GM12878 (cell line): ENCODE measurements at regions not wholly inside any gene's neighbourhood (a gene's known extent, or its start where the extent isn't known, plus 50 kb on each side); places are given as distances from the start of the nearest gene placed in this dataset.

Experiments used
- CEBPB ChIP-seq, 2 experiments: fragments of 150-350 bp in 1 of 2; IDR thresholded peaks; 2 replicates each; pipeline ENCODE4 v1.6.1; 2012 to 2014; ENCODE audit warnings: low read depth in 2 of 2, low read length in 2 of 2, borderline replicate concordance in 1 of 2, inconsistent platforms in 1 of 2
- EED ChIP-seq: sonication (generic); IDR thresholded peaks from 2 replicates; pipeline ENCODE4 v1.6.1; 2016; ENCODE audit warnings: antibody characterized with exemption, low read depth
- GATAD2B ChIP-seq: fragments of 450-650 bp; conservative IDR thresholded peaks from 2 replicates; pipeline ENCODE4 v1.6.1; 2017; ENCODE audit warnings: low read depth, mild to moderate bottlenecking, moderate library complexity
- POLR2A ChIP-seq: IDR thresholded peaks from 2 replicates; pipeline ENCODE4 v1.6.1; 2011; ENCODE audit warnings: low read depth, mild to moderate bottlenecking, low read length
- SMC3 ChIP-seq: IDR thresholded peaks from 2 replicates; pipeline ENCODE4 v1.6.1; 2011; ENCODE audit warnings: low read length, improper control_type of control experiment, borderline replicate concordance
- SPI1 ChIP-seq: IDR thresholded peaks from 2 replicates; pipeline ENCODE4 v1.6.1; 2011; ENCODE audit warnings: low read depth, mild to moderate bottlenecking, low read length, moderate library complexity, borderline replicate concordance; ENCODE audit not compliant: insufficient read depth
- SREBF1 ChIP-seq: IDR thresholded peaks from 2 replicates; pipeline ENCODE4 v1.6.1; 2012; ENCODE audit warnings: mild to moderate bottlenecking, low read length
- SREBF2 ChIP-seq: IDR thresholded peaks from 2 replicates; pipeline ENCODE4 v1.6.1; 2012; ENCODE audit warnings: mild to moderate bottlenecking, low read length
- STAT3 ChIP-seq: IDR thresholded peaks from 2 replicates; pipeline ENCODE4 v1.6.1; 2011; ENCODE audit warnings: low read depth, low read length, improper control_type of control experiment
- TAF1 ChIP-seq: IDR thresholded peaks from 2 replicates; pipeline ENCODE4 v1.6.1; 2011; ENCODE audit warnings: mild to moderate bottlenecking, low read depth, low read length, borderline replicate concordance
- ZNF207 ChIP-seq: fragments of 450-650 bp; IDR thresholded peaks from 2 replicates; pipeline ENCODE4 v1.6.1; 2014; ENCODE audit warnings: antibody characterized with exemption, mild to moderate bottlenecking, borderline replicate concordance
- ZNF274 ChIP-seq: IDR thresholded peaks from one replicate; pipeline ENCODE4 v1.8.0; 2011; ENCODE audit not compliant: insufficient read length, insufficient read depth
- TF ChIP-seq, protein P1 (sequence below): fragments of 450-650 bp; IDR thresholded peaks from 2 replicates; pipeline ENCODE4 v1.6.1; 2016; ENCODE audit warnings: mild to moderate bottlenecking
- TF ChIP-seq, protein P2 (sequence below): IDR thresholded peaks from 2 replicates; pipeline ENCODE4 v1.6.1; 2011; ENCODE audit warnings: mild to moderate bottlenecking, low read depth, low read length, moderate library complexity; ENCODE audit not compliant: insufficient replicate concordance
- TF ChIP-seq, protein P3 (sequence below): fragments of 450-650 bp; IDR thresholded peaks from 2 replicates; pipeline ENCODE4 v1.6.1; 2017; ENCODE audit warnings: low read depth, mild to moderate bottlenecking, moderate library complexity
- TF ChIP-seq, protein P4 (sequence below): fragments of 450-650 bp; IDR thresholded peaks from 2 replicates; pipeline ENCODE4 v1.6.1; 2016; ENCODE audit warnings: mild to moderate bottlenecking
- TF ChIP-seq, protein P5 (sequence below): fragments of 450-650 bp; IDR thresholded peaks from 2 replicates; pipeline ENCODE4 v1.6.1; 2017; ENCODE audit warnings: borderline replicate concordance

DNA sequence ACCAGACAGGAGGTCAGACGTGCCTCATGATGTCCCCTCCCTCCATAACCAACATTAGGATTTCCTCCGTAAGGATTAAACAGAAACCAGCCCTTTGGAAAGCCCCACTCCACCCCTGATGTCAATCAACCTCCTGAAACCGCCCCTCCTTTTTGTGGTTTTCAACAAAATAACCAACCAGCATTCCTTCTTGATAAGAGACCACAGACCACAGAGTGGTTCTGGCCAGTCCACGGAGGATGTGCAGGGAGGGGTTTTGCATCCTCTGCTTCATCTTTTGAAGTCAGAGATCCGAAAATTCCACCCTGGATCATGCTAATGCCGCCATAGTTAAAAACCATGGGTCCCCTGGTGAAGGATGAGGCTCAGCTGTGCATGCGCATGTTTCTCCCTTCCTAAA is 180.0 kb upstream of the CCDC150 start (continued):
- TF ChIP-seq, protein P1, sequence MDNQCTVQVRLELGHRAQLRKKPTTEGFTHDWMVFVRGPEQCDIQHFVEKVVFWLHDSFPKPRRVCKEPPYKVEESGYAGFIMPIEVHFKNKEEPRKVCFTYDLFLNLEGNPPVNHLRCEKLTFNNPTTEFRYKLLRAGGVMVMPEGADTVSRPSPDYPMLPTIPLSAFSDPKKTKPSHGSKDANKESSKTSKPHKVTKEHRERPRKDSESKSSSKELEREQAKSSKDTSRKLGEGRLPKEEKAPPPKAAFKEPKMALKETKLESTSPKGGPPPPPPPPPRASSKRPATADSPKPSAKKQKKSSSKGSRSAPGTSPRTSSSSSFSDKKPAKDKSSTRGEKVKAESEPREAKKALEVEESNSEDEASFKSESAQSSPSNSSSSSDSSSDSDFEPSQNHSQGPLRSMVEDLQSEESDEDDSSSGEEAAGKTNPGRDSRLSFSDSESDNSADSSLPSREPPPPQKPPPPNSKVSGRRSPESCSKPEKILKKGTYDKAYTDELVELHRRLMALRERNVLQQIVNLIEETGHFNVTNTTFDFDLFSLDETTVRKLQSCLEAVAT, result peak; percentile 50; the same call in 1 of the 2 replicates
- TF ChIP-seq, protein P2, sequence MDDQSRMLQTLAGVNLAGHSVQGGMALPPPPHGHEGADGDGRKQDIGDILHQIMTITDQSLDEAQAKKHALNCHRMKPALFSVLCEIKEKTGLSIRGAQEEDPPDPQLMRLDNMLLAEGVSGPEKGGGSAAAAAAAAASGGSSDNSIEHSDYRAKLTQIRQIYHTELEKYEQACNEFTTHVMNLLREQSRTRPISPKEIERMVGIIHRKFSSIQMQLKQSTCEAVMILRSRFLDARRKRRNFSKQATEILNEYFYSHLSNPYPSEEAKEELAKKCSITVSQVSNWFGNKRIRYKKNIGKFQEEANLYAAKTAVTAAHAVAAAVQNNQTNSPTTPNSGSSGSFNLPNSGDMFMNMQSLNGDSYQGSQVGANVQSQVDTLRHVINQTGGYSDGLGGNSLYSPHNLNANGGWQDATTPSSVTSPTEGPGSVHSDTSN, result peak; percentile 68
- TF ChIP-seq SREBF1 (no peak), STAT3 (no peak), EED (peak; percentile 82), ZNF274 (no peak), GATAD2B (no peak), POLR2A (no peak), SPI1 (no peak), SMC3 (no peak), SREBF2 (no peak), CEBPB (IDR thresholded peaks at IDR 0.05; ENCODE audit: borderline replicate concordance in 1 of 2, low read depth in 2 of 2, low read length in 2 of 2) (no peak), ZNF207 (no peak), TAF1 (no peak)
- TF ChIP-seq, protein P3, sequence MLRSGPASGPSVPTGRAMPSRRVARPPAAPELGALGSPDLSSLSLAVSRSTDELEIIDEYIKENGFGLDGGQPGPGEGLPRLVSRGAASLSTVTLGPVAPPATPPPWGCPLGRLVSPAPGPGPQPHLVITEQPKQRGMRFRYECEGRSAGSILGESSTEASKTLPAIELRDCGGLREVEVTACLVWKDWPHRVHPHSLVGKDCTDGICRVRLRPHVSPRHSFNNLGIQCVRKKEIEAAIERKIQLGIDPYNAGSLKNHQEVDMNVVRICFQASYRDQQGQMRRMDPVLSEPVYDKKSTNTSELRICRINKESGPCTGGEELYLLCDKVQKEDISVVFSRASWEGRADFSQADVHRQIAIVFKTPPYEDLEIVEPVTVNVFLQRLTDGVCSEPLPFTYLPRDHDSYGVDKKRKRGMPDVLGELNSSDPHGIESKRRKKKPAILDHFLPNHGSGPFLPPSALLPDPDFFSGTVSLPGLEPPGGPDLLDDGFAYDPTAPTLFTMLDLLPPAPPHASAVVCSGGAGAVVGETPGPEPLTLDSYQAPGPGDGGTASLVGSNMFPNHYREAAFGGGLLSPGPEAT, result peak; percentile 44; the same call in 1 of the 2 replicates
- TF ChIP-seq, protein P4, sequence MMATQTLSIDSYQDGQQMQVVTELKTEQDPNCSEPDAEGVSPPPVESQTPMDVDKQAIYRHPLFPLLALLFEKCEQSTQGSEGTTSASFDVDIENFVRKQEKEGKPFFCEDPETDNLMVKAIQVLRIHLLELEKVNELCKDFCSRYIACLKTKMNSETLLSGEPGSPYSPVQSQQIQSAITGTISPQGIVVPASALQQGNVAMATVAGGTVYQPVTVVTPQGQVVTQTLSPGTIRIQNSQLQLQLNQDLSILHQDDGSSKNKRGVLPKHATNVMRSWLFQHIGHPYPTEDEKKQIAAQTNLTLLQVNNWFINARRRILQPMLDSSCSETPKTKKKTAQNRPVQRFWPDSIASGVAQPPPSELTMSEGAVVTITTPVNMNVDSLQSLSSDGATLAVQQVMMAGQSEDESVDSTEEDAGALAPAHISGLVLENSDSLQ, result peak; percentile 88
- TF ChIP-seq, protein P5, sequence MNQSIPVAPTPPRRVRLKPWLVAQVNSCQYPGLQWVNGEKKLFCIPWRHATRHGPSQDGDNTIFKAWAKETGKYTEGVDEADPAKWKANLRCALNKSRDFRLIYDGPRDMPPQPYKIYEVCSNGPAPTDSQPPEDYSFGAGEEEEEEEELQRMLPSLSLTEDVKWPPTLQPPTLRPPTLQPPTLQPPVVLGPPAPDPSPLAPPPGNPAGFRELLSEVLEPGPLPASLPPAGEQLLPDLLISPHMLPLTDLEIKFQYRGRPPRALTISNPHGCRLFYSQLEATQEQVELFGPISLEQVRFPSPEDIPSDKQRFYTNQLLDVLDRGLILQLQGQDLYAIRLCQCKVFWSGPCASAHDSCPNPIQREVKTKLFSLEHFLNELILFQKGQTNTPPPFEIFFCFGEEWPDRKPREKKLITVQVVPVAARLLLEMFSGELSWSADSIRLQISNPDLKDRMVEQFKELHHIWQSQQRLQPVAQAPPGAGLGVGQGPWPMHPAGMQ, result no peak
